B cell (primary cell): ENCODE measurements at regions not wholly inside any gene's neighbourhood (a gene's known extent, or its start where the extent isn't known, plus 50 kb on each side); places are given as distances from the start of the nearest gene placed in this dataset.

Experiments
- ATAC-seq: fragments of 200-7000 bp; cut with Tn5 transposase; one replicate; pipeline ENCODE4 v1.10.0; 2021; ENCODE audit warnings: low read depth, mild to moderate bottlenecking, moderate number of reproducible peaks, moderate library complexity
- CTCF ChIA-PET: fragments of 350-600 bp; sonication (Branson Sonifier 250); formaldehyde crosslinking; loops from one replicate; lab custom pipeline; 2021; ENCODE audit warnings: antibody characterized with exemption, inconsistent platforms; lab: Charles Lee
- POLR2A ChIA-PET: fragments of 350-600 bp; sonication (Branson Sonifier 250); formaldehyde crosslinking; loops from one replicate; lab custom pipeline; 2021; ENCODE audit warnings: antibody characterized with exemption; lab: Charles Lee
- DNase-seq: peaks from one replicate; pipeline ENCODE4 v3.0.0; 2013
- H2AFZ ChIP-seq: 2 replicates; pipeline ENCODE4 v1.6.1; 2012; ENCODE audit warnings: mild to moderate bottlenecking, low read depth, low read length; ENCODE audit not compliant: insufficient read depth, poor library complexity, severe bottlenecking
- H3K27ac ChIP-seq, 2 donors: 1 replicate in 1 of 2; 2 replicates in 1 of 2; pipeline ENCODE4 v1.5.1; 2012 to 2013; ENCODE audit warnings: low read length in 2 of 2, mild to moderate bottlenecking in 2 of 2, moderate library complexity in 1 of 2
- H3K27me3 ChIP-seq, 4 experiments: fragments of 200-600 bp in 1 of 4; sonication (generic) in 1 of 4; replicated peaks in 1 of 4; 1 replicate in 2 of 4; 2 replicates in 2 of 4; pipeline versions ENCODE4 v1.6.1 to v1.7.0; 2013 to 2016; ENCODE audit warnings: low read length in 3 of 4, mild to moderate bottlenecking in 2 of 4, mixed read lengths in 1 of 4, moderate library complexity in 1 of 4; ENCODE audit not compliant: insufficient read depth in 4 of 4, control insufficient read depth in 3 of 4; ENCODE audit errors: control extremely low read depth in 1 of 4
- H3K36me3 ChIP-seq, 2 experiments: replicated peaks in 1 of 2; 1 replicate in 1 of 2; 2 replicates in 1 of 2; pipeline versions ENCODE4 v1.6.1 to v1.7.1; 2013; ENCODE audit warnings: low read length in 1 of 2; ENCODE audit not compliant: insufficient read depth in 2 of 2, control insufficient read depth in 1 of 2; ENCODE audit errors: control extremely low read depth in 1 of 2, extremely low read depth in 1 of 2
- H3K4me1 ChIP-seq, 2 donors: fragments of 200-600 bp in 1 of 2; sonication (generic) in 1 of 2; 1 replicate in 1 of 2; 2 replicates in 1 of 2; pipeline versions ENCODE4 v1.5.1 to v1.6.1; 2013 to 2017; ENCODE audit warnings: low read length in 2 of 2; ENCODE audit not compliant: control insufficient read depth in 2 of 2, insufficient read depth in 2 of 2
- H3K4me2 ChIP-seq: replicated peaks from 2 replicates; pipeline ENCODE3; 2012; ENCODE audit warnings: mild to moderate bottlenecking, low read depth, low read length; ENCODE audit not compliant: poor library complexity, severe bottlenecking
- H3K4me3 ChIP-seq, 5 experiments: fragments of 200-600 bp in 1 of 5; sonication (generic) in 1 of 5; 1 replicate in 3 of 5; 2 replicates in 2 of 5; pipeline versions ENCODE4 v1.5.1 to v1.7.0; 2011 to 2016; ENCODE audit warnings: low read length in 4 of 5, mild to moderate bottlenecking in 4 of 5, low read depth in 2 of 5, control low read depth in 1 of 5, moderate library complexity in 1 of 5; ENCODE audit not compliant: insufficient read depth in 1 of 5; ENCODE audit errors: control extremely low read depth in 1 of 5, extremely low read depth in 1 of 5
- H3K79me2 ChIP-seq: fragments of 200-600 bp; sonication (generic); one replicate; pipeline ENCODE4 v1.6.0; 2016; ENCODE audit warnings: low read length; ENCODE audit not compliant: control insufficient read depth, insufficient read depth
- H3K9ac ChIP-seq: fragments of 200-600 bp; sonication (generic); 2 replicates; pipeline ENCODE4 v1.6.1; 2017; ENCODE audit warnings: mild to moderate bottlenecking, low read length, moderate library complexity
- H3K9me3 ChIP-seq, 3 donors: one replicate each; pipeline versions ENCODE4 v1.6.1 to v1.7.1; 2013; ENCODE audit warnings: low read length in 2 of 3; ENCODE audit not compliant: control insufficient read depth in 2 of 3, insufficient read depth in 1 of 3; ENCODE audit errors: control extremely low read depth in 1 of 3
- H4K20me1 ChIP-seq: 2 replicates; pipeline ENCODE4 v1.6.0; 2012; ENCODE audit warnings: mild to moderate bottlenecking, low read length; ENCODE audit not compliant: insufficient read depth, control insufficient read depth, poor library complexity, severe bottlenecking
- H3K27ac Mint-ChIP-seq: one replicate; pipeline ENCODE4 v1.8.0; 2021; ENCODE audit warnings: mixed read lengths
- H3K27me3 Mint-ChIP-seq: one replicate; pipeline ENCODE4 v1.8.0; 2021; ENCODE audit warnings: mixed read lengths
- H3K4me1 Mint-ChIP-seq: one replicate; pipeline ENCODE4 v1.8.0; 2021; ENCODE audit warnings: mixed read lengths
- H3K4me3 Mint-ChIP-seq: one replicate; pipeline ENCODE4 v1.8.0; 2021; ENCODE audit warnings: mixed read lengths
- H3K9me3 Mint-ChIP-seq: one replicate; pipeline ENCODE4 v1.8.0; 2022; ENCODE audit warnings: mixed read lengths; ENCODE audit not compliant: insufficient read depth
- EZH2 ChIP-seq: IDR thresholded peaks from 2 replicates; pipeline ENCODE4 v1.6.1; 2012; ENCODE audit warnings: borderline replicate concordance, low read depth, mild to moderate bottlenecking, moderate library complexity, low read length; ENCODE audit not compliant: insufficient read depth, poor library complexity, severe bottlenecking
- WGBS: methylation state at CpG from one replicate; pipeline ENCODE4 v1.1.5; 2013; ENCODE audit warnings: missing lambda C conversion rate; ENCODE audit not compliant: insufficient coverage; 5-methylcytosine and 5-hydroxymethylcytosine counted together
- intact Hi-C: fragments of 100-400 bp; cut with micrococcal nuclease; formaldehyde crosslinking; loops from one replicate; pipeline ENCODE4 v1.10.0; 2022
- TF ChIP-seq, protein P1 (sequence below): fragments of 200-600 bp; IDR thresholded peaks from one replicate; pipeline ENCODE4 v1.8.0; 2022; ENCODE audit warnings: antibody characterized with exemption, mild to moderate bottlenecking

GRCh38 chr6:163922562-163922961 lies 508.0 kb downstream of the QKI start:
- intact Hi-C loops = no loop called here
- no peaks in the 10 kb centered on the region for H3K79me2 ChIP-seq
- 100% methylated on average over 2 of the region's 4 CpGs for WGBS
- no peak overlapping the region for H3K9ac ChIP-seq
- POLR2A ChIA-PET = no interaction called here
- ATAC-seq = no peak
- H3K9me3 ChIP-seq = no peaks in the 10 kb centered on the region
- no peak overlapping the region for H2AFZ ChIP-seq
- Mint-ChIP-seq H3K27me3 (peaks cover 4% of the 10 kb centered on the region), H3K4me1 (no peaks in the 10 kb centered on the region), H3K4me3 (no peak overlapping the region), H3K9me3 (peaks cover 3% of the 10 kb centered on the region), H3K27ac (no peak overlapping the region)
- H3K36me3 ChIP-seq = no peaks in the 10 kb centered on the region
- CTCF ChIA-PET = no interaction called here
- no peak for DNase-seq
- no peak overlapping the region for H3K27ac ChIP-seq
- no peak overlapping the region for H3K4me3 ChIP-seq
- no peak for TF ChIP-seq EZH2
- TF ChIP-seq, protein P1, sequence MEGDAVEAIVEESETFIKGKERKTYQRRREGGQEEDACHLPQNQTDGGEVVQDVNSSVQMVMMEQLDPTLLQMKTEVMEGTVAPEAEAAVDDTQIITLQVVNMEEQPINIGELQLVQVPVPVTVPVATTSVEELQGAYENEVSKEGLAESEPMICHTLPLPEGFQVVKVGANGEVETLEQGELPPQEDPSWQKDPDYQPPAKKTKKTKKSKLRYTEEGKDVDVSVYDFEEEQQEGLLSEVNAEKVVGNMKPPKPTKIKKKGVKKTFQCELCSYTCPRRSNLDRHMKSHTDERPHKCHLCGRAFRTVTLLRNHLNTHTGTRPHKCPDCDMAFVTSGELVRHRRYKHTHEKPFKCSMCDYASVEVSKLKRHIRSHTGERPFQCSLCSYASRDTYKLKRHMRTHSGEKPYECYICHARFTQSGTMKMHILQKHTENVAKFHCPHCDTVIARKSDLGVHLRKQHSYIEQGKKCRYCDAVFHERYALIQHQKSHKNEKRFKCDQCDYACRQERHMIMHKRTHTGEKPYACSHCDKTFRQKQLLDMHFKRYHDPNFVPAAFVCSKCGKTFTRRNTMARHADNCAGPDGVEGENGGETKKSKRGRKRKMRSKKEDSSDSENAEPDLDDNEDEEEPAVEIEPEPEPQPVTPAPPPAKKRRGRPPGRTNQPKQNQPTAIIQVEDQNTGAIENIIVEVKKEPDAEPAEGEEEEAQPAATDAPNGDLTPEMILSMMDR = no peak
- no peaks in the 10 kb centered on the region for H4K20me1 ChIP-seq
- no peak overlapping the region for H3K4me2 ChIP-seq
- no peaks in the 10 kb centered on the region for H3K4me1 ChIP-seq
- peaks cover 0 to 4% (median 0%) of the 10 kb centered on the region in 4 experiments for H3K27me3 ChIP-seq

GRCh38 chr6:163919652-163920051 lies 505.1 kb downstream of the QKI start:
- Histone ChIP-seq H3K9ac (no peak overlapping the region), H3K36me3 (no peaks in the 10 kb centered on the region), H3K27ac (no peak overlapping the region), H2AFZ (no peak overlapping the region), H3K4me3 (no peak overlapping the region), H3K79me2 (no peaks in the 10 kb centered on the region), H3K9me3 (no peaks in the 10 kb centered on the region), H3K4me1 (no peaks in the 10 kb centered on the region), H4K20me1 (no peaks in the 10 kb centered on the region), H3K27me3 (peaks cover 0 to 4% (median 0%) of the 10 kb centered on the region in 4 experiments), H3K4me2 (no peak overlapping the region)
- no peak for DNase-seq
- TF ChIP-seq, protein P1 = no peak
- TF ChIP-seq EZH2 = no peak
- Mint-ChIP-seq H3K27ac (no peak overlapping the region), H3K4me1 (no peaks in the 10 kb centered on the region), H3K27me3 (peaks cover 7% of the 10 kb centered on the region), H3K9me3 (peaks cover 3% of the 10 kb centered on the region), H3K4me3 (no peak overlapping the region)
- intact Hi-C loops = no loop called here
- CTCF ChIA-PET = no interaction called here
- POLR2A ChIA-PET = no interaction called here
- 90% methylated on average over 5 of the region's 8 CpGs for WGBS
- no peak for ATAC-seq
